Immature natural killer cell (primary cell): ENCODE measurements at regions not wholly inside any gene's neighbourhood (a gene's known extent, or its start where the extent isn't known, plus 50 kb on each side); places are given as distances from the start of the nearest gene placed in this dataset.

ENCODE experiments used
- DNase-seq, 3 donors: peaks; one replicate each; pipeline ENCODE4 v3.0.0; 2022; ENCODE audit warnings: mixed read lengths in 1 of 3
- H3K27ac Mint-ChIP-seq, 6 donors: one replicate each; pipeline ENCODE4 v1.8.0; 2020; ENCODE audit warnings: mixed read lengths in 6 of 6, mild to moderate bottlenecking in 5 of 6, inconsistent platforms in 4 of 6, moderate library complexity in 3 of 6
- H3K27me3 Mint-ChIP-seq, 3 donors: one replicate each; pipeline ENCODE4 v1.8.0; 2020 to 2021; ENCODE audit warnings: low read depth in 3 of 3, mild to moderate bottlenecking in 3 of 3, mixed read lengths in 3 of 3, moderate library complexity in 3 of 3, inconsistent platforms in 1 of 3
- H3K36me3 Mint-ChIP-seq, 3 donors: one replicate each; pipeline ENCODE4 v1.8.0; 2020; ENCODE audit warnings: mixed read lengths in 3 of 3, inconsistent platforms in 2 of 3, mild to moderate bottlenecking in 2 of 3
- H3K4me1 Mint-ChIP-seq, 2 donors: one replicate each; pipeline ENCODE4 v1.8.0; 2020; ENCODE audit warnings: inconsistent platforms in 2 of 2, mild to moderate bottlenecking in 2 of 2, mixed read lengths in 2 of 2, moderate library complexity in 1 of 2
- H3K4me3 Mint-ChIP-seq, 5 donors: one replicate each; pipeline ENCODE4 v1.8.0; 2020; ENCODE audit warnings: mild to moderate bottlenecking in 5 of 5, mixed read lengths in 5 of 5, inconsistent platforms in 3 of 5, moderate library complexity in 3 of 5
- H3K9me3 Mint-ChIP-seq, 6 donors: one replicate each; pipeline ENCODE4 v1.8.0; 2020; ENCODE audit warnings: mild to moderate bottlenecking in 6 of 6, mixed read lengths in 6 of 6, inconsistent platforms in 4 of 6, moderate library complexity in 3 of 6

GRCh38 chr11:103676413-103676812, 360.0 kb upstream of the DDI1 start:
- no peak overlapping the region for H3K27ac Mint-ChIP-seq
- no peaks in the 10 kb centered on the region for H3K9me3 Mint-ChIP-seq
- no peak for DNase-seq
- H3K4me3 Mint-ChIP-seq: no peak overlapping the region
- peaks cover 0 to 2% of the 10 kb centered on the region in 2 donors for H3K4me1 Mint-ChIP-seq
- peaks cover 4 to 9% (median 7%) of the 10 kb centered on the region in 3 donors for H3K27me3 Mint-ChIP-seq
- no peaks in the 10 kb centered on the region for H3K36me3 Mint-ChIP-seq

GRCh38 chr11:103680826-103681225, 355.6 kb upstream of the DDI1 start:
- Mint-ChIP-seq H3K36me3 (no peaks in the 10 kb centered on the region), H3K27ac (no peak overlapping the region), H3K4me1 (peaks cover 8 to 11% of the 10 kb centered on the region in 2 donors), H3K9me3 (no peaks in the 10 kb centered on the region), H3K4me3 (no peak overlapping the region), H3K27me3 (peaks cover 0 to 5% (median 4%) of the 10 kb centered on the region in 3 donors)
- DNase-seq: no peak

- Mint-ChIP-seq H3K27me3 (peaks cover 0 to 4% (median 4%) of the 10 kb centered on the region in 3 donors), H3K4me3 (peak overlapping the region in 1 of 5 donors; percentile 43), H3K4me1 (peaks cover 8 to 11% of the 10 kb centered on the region in 2 donors), H3K36me3 (no peaks in the 10 kb centered on the region), H3K27ac (no peak overlapping the region), H3K9me3 (no peaks in the 10 kb centered on the region)
- no peak for DNase-seq
Measured at GRCh38 chr11:103681855-103682254, 354.6 kb upstream of the DDI1 start.

- H3K4me1 Mint-ChIP-seq: peaks cover 8 to 11% of the 10 kb centered on the region in 2 donors
- H3K36me3 Mint-ChIP-seq: no peaks in the 10 kb centered on the region
- no peak overlapping the region for H3K27ac Mint-ChIP-seq
- H3K9me3 Mint-ChIP-seq: no peaks in the 10 kb centered on the region
- peaks cover 0 to 4% (median 4%) of the 10 kb centered on the region in 3 donors for H3K27me3 Mint-ChIP-seq
- H3K4me3 Mint-ChIP-seq: peak overlapping the region in 4 of 5 donors; percentile 43 to 66 (median 50)
- DNase-seq: peak; percentile 68 to 78 (median 71)
Measured at GRCh38 chr11:103682318-103683184, 353.9 kb upstream of the DDI1 start.

DNA sequence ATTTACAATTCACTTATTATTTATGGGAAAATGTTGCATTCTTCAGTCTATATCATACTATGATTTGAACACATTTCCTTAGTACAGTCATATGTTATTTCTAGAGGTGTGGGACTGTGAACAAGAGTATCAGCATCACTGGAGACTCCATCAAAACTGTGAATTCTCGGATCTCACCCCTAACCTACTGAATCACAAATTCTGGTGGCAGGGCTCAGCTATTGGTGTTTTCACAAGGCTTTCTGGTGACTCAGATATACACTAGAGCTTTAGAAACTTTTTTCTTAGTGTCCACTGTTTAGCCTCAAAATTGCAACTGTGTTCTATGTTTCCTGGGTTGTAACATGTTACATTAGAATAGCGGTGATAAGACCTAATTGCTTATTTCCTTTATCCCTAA, 352.9 kb upstream of the DDI1 start:
- peaks cover 8 to 11% of the 10 kb centered on the region in 2 donors for H3K4me1 Mint-ChIP-seq
- H3K4me3 Mint-ChIP-seq: no peak overlapping the region
- H3K36me3 Mint-ChIP-seq: no peaks in the 10 kb centered on the region
- H3K9me3 Mint-ChIP-seq: peaks cover 0 to 2% (median 0%) of the 10 kb centered on the region in 6 donors
- no peak overlapping the region for H3K27ac Mint-ChIP-seq
- DNase-seq: no peak
- peaks cover 0 to 4% (median 2%) of the 10 kb centered on the region in 3 donors for H3K27me3 Mint-ChIP-seq

DNA sequence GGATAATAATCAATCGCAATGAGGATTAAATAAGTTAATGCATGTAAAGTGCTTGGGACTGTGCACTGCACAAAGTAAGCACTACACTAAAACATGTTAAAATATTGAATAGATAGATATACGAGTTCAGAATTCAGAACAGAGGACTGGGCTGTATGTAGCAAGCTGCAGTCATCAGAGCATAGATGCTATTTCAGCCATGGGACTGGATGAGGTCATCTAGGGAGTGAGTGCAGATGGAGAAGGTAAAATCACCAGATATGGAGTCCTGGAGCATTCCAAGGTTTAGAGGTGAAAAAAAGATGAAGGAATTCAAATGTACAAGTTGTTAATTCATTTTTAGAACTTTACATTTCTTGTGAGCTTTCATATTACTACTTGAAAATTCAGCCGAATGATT, 347.5 kb upstream of the DDI1 start:
- peaks cover 0 to 4% (median 0%) of the 10 kb centered on the region in 3 donors for H3K27me3 Mint-ChIP-seq
- no peak for DNase-seq
- H3K4me1 Mint-ChIP-seq: no peaks in the 10 kb centered on the region
- H3K4me3 Mint-ChIP-seq: no peak overlapping the region
- H3K9me3 Mint-ChIP-seq: peaks cover 0 to 2% (median 0%) of the 10 kb centered on the region in 6 donors
- no peak overlapping the region for H3K27ac Mint-ChIP-seq
- H3K36me3 Mint-ChIP-seq: no peaks in the 10 kb centered on the region

GRCh38 chr11:103690356-103690755, 346.1 kb upstream of the DDI1 start:
- H3K27ac Mint-ChIP-seq: no peak overlapping the region

GRCh38 chr11:103696123-103696522, 340.3 kb upstream of the DDI1 start:
- Mint-ChIP-seq H3K27ac (no peak overlapping the region), H3K4me3 (no peak overlapping the region), H3K27me3 (peaks cover 0 to 5% (median 2%) of the 10 kb centered on the region in 3 donors), H3K9me3 (peaks cover 0 to 5% (median 2%) of the 10 kb centered on the region in 6 donors), H3K36me3 (no peaks in the 10 kb centered on the region), H3K4me1 (no peaks in the 10 kb centered on the region)
- no peak for DNase-seq

More at GRCh38 chr11:103690356-103690755, 346.1 kb upstream of the DDI1 start:
- Mint-ChIP-seq H3K27me3 (peaks cover 0 to 2% (median 0%) of the 10 kb centered on the region in 3 donors), H3K4me1 (no peaks in the 10 kb centered on the region), H3K4me3 (no peak overlapping the region), H3K9me3 (peaks cover 0 to 4% (median 0%) of the 10 kb centered on the region in 6 donors), H3K36me3 (no peaks in the 10 kb centered on the region)
- no peak for DNase-seq

GRCh38 chr11:103699216-103699615, 337.2 kb upstream of the DDI1 start:
- H3K27me3 Mint-ChIP-seq: peaks cover 0 to 5% (median 2%) of the 10 kb centered on the region in 3 donors
- no peaks in the 10 kb centered on the region for H3K4me1 Mint-ChIP-seq
- no peaks in the 10 kb centered on the region for H3K36me3 Mint-ChIP-seq
- H3K9me3 Mint-ChIP-seq: peaks cover 0 to 5% (median 2%) of the 10 kb centered on the region in 6 donors
- no peak for DNase-seq
- no peak overlapping the region for H3K27ac Mint-ChIP-seq
- no peak overlapping the region for H3K4me3 Mint-ChIP-seq

DNA sequence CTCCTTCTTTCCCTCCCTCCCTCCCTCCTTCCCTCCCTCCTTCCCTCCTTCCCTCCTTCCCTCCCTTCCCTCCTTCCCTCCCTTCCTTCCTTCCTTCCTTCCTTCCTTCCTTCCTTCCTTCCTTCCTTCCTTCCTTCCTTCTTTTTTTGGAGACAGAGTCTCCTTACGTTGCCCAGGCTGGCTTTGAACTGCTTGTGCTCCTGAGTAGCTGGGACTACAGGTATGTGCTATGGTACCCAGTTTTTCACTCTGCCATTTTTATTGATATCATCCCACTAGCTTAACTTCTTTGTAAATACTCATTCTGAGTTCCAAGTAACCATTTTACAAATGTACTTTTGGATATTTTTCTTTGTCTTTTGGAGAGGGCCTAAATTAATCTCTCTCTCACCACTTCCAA, 336.8 kb upstream of the DDI1 start:
- Mint-ChIP-seq H3K36me3 (no peaks in the 10 kb centered on the region), H3K27me3 (peaks cover 0 to 5% (median 2%) of the 10 kb centered on the region in 3 donors), H3K4me1 (no peaks in the 10 kb centered on the region), H3K27ac (no peak overlapping the region), H3K4me3 (no peak overlapping the region), H3K9me3 (peaks cover 0 to 5% (median 1%) of the 10 kb centered on the region in 6 donors)
- no peak for DNase-seq

- Mint-ChIP-seq H3K36me3 (no peaks in the 10 kb centered on the region), H3K9me3 (peaks cover 0 to 5% (median 1%) of the 10 kb centered on the region in 6 donors), H3K27me3 (peaks cover 0 to 5% (median 0%) of the 10 kb centered on the region in 3 donors), H3K27ac (no peak overlapping the region), H3K4me1 (no peaks in the 10 kb centered on the region), H3K4me3 (no peak overlapping the region)
- DNase-seq: no peak
Measured at GRCh38 chr11:103700622-103701021, 335.8 kb upstream of the DDI1 start.

- H3K4me3 Mint-ChIP-seq: no peak overlapping the region
- H3K27ac Mint-ChIP-seq: no peak overlapping the region
- H3K4me1 Mint-ChIP-seq: no peaks in the 10 kb centered on the region
- peaks cover 0 to 1% (median 0%) of the 10 kb centered on the region in 3 donors for H3K36me3 Mint-ChIP-seq
- peaks cover 0 to 2% (median 0%) of the 10 kb centered on the region in 3 donors for H3K27me3 Mint-ChIP-seq
- DNase-seq: no peak
- no peaks in the 10 kb centered on the region for H3K9me3 Mint-ChIP-seq
Measured at GRCh38 chr11:103703437-103703836, 333.0 kb upstream of the DDI1 start.

GRCh38 chr11:103703954-103704353, 332.5 kb upstream of the DDI1 start:
- H3K4me3 Mint-ChIP-seq: no peak overlapping the region
- peaks cover 0 to 2% (median 0%) of the 10 kb centered on the region in 3 donors for H3K27me3 Mint-ChIP-seq
- no peaks in the 10 kb centered on the region for H3K9me3 Mint-ChIP-seq
- no peak overlapping the region for H3K27ac Mint-ChIP-seq
- no peaks in the 10 kb centered on the region for H3K4me1 Mint-ChIP-seq
- DNase-seq: no peak
- H3K36me3 Mint-ChIP-seq: peaks cover 0 to 6% (median 0%) of the 10 kb centered on the region in 3 donors

GRCh38 chr11:103705642-103706041, 330.8 kb upstream of the DDI1 start:
- H3K4me1 Mint-ChIP-seq: peaks cover 0 to 4% of the 10 kb centered on the region in 2 donors
- no peak overlapping the region for H3K27ac Mint-ChIP-seq
- H3K27me3 Mint-ChIP-seq: peaks cover 0 to 2% (median 0%) of the 10 kb centered on the region in 3 donors
- no peak for DNase-seq
- peaks cover 0 to 11% (median 0%) of the 10 kb centered on the region in 3 donors for H3K36me3 Mint-ChIP-seq
- peaks cover 0 to 2% (median 0%) of the 10 kb centered on the region in 6 donors for H3K9me3 Mint-ChIP-seq
- no peak overlapping the region for H3K4me3 Mint-ChIP-seq
